Prostate gland (tissue), 2 donors: ENCODE measurements at regions not wholly inside any gene's neighbourhood (a gene's known extent, or its start where the extent isn't known, plus 50 kb on each side); places are given as distances from the start of the nearest gene placed in this dataset.

Source experiments
- DNase-seq: peaks from one replicate; pipeline ENCODE4 v3.0.0-alpha.2; 2019; ENCODE audit warnings: low spot score
- H3K27ac ChIP-seq, 2 donors: fragments of 200-600 bp; sonication (generic); 2 replicates each; pipeline ENCODE4 v1.5.1; 2017 to 2019
- H3K27me3 ChIP-seq: fragments of 200-600 bp; sonication (generic); replicated peaks from 2 replicates; pipeline ENCODE4 v1.5.1; 2019; ENCODE audit not compliant: insufficient read depth
- H3K36me3 ChIP-seq, 2 donors: fragments of 200-600 bp; sonication (generic); 1 replicate in 1 of 2; 2 replicates in 1 of 2; pipeline versions ENCODE4 v1.5.1 to v1.8.1; 2017 to 2019
- H3K4me1 ChIP-seq: fragments of 200-600 bp; sonication (generic); replicated peaks from 2 replicates; pipeline ENCODE4 v1.5.1; 2019
- H3K4me3 ChIP-seq, 2 donors: fragments of 200-600 bp; sonication (generic); 2 replicates each; pipeline ENCODE4 v1.5.1; 2017 to 2019
- H3K9me3 ChIP-seq: fragments of 200-600 bp; sonication (generic); 2 replicates; pipeline ENCODE4 v1.5.1; 2017
- POLR2A ChIP-seq: fragments of 450-650 bp; IDR thresholded peaks from one replicate; pipeline ENCODE4 v1.6.1; 2016; ENCODE audit warnings: antibody characterized with exemption, mild to moderate bottlenecking
- POLR2AphosphoS5 ChIP-seq: sonication (generic); formaldehyde crosslinking; IDR thresholded peaks from one replicate; pipeline ENCODE4 v1.6.1; 2017; ENCODE audit warnings: antibody characterized with exemption
- WGBS: methylation state at CpG from one replicate; pipeline ENCODE4 v1.1.5; 2018; 5-methylcytosine and 5-hydroxymethylcytosine counted together
- intact Hi-C: fragments of 100-400 bp; cut with DNase I; formaldehyde crosslinking; loops from one replicate; pipeline ENCODE4 v1.14.2; 2022
- TF ChIP-seq, protein P1 (sequence below), 4 experiments: fragments of 200-600 bp in 2 of 4; fragments of 450-650 bp in 2 of 4; sonication (generic) in 2 of 4; IDR thresholded peaks; 1 replicate in 3 of 4; 2 replicates in 1 of 4; pipeline ENCODE4 v1.5.1; 2016 to 2019; ENCODE audit warnings: antibody characterized with exemption in 4 of 4, mild to moderate bottlenecking in 2 of 4, moderate library complexity in 2 of 4

DNA sequence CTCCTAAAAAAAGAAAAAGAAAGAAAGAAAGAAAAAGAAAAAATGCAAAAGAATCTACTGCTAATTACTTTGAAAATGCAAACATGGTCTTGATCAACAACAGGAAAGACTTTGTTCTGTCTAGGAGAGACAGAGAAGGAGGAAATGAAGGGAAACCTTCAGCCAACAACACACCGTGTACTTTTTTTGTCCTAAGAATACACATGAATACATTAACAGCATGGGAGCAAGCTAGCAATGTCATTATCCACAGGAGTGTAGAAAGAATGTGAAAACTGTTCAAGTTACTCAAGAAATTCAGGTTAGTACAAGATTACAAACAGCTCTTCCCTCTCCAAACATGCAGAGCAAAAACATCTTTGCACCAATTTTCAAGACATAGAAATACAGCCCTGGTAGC, 326.3 kb downstream of the UBE3D start:
- no peak overlapping the region for H3K27ac ChIP-seq
- WGBS = 7% methylated on average over 1 of the region's 1 CpG
- no peak for DNase-seq
- no peaks in the 10 kb centered on the region for H3K9me3 ChIP-seq
- TF ChIP-seq POLR2AphosphoS5 (no peak), POLR2A (no peak)
- TF ChIP-seq, protein P1, sequence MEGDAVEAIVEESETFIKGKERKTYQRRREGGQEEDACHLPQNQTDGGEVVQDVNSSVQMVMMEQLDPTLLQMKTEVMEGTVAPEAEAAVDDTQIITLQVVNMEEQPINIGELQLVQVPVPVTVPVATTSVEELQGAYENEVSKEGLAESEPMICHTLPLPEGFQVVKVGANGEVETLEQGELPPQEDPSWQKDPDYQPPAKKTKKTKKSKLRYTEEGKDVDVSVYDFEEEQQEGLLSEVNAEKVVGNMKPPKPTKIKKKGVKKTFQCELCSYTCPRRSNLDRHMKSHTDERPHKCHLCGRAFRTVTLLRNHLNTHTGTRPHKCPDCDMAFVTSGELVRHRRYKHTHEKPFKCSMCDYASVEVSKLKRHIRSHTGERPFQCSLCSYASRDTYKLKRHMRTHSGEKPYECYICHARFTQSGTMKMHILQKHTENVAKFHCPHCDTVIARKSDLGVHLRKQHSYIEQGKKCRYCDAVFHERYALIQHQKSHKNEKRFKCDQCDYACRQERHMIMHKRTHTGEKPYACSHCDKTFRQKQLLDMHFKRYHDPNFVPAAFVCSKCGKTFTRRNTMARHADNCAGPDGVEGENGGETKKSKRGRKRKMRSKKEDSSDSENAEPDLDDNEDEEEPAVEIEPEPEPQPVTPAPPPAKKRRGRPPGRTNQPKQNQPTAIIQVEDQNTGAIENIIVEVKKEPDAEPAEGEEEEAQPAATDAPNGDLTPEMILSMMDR (IDR thresholded peaks at IDR 0.05) = no peak
- no peak overlapping the region for H3K4me3 ChIP-seq
- H3K36me3 ChIP-seq = no peaks in the 10 kb centered on the region
- H3K4me1 ChIP-seq = no peaks in the 10 kb centered on the region
- no peaks in the 10 kb centered on the region for H3K27me3 ChIP-seq
- intact Hi-C loops = no loop called here

DNA sequence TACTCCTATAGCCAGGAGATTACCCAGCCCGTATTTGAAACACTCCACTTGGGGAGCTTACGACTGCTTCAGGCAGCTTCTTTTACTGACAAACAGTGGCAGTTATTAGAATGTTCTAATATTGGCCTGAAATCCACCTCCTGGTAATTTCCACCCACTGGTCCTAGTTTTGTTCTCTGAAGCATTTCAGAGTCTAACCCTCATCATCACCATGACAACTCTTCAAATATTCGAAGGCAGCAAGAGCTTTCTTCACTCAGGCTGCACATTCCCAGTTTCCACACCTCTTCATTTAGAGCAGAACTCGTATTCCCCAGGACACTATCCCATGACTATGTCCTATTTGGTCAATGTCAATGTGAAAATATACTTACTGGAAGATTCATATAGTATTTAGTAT, 325.6 kb downstream of the UBE3D start:
- no peaks in the 10 kb centered on the region for H3K27me3 ChIP-seq
- H3K36me3 ChIP-seq = no peaks in the 10 kb centered on the region
- H3K9me3 ChIP-seq = no peaks in the 10 kb centered on the region
- DNase-seq = no peak
- H3K4me3 ChIP-seq = no peak overlapping the region
- no peak overlapping the region for H3K27ac ChIP-seq
- 83% methylated on average over 4 of the region's 4 CpGs for WGBS
- TF ChIP-seq POLR2A = no peak
- TF ChIP-seq, protein P1 (IDR thresholded peaks at IDR 0.05) = no peak
- TF ChIP-seq POLR2AphosphoS5 = no peak
- H3K4me1 ChIP-seq = no peaks in the 10 kb centered on the region
- intact Hi-C loops = no loop called here

GRCh38 chr6:82741325-82741995, 324.2 kb downstream of the UBE3D start:
- Histone ChIP-seq H3K36me3 (no peaks in the 10 kb centered on the region), H3K27ac (no peak overlapping the region), H3K9me3 (no peaks in the 10 kb centered on the region), H3K4me1 (no peaks in the 10 kb centered on the region), H3K27me3 (no peaks in the 10 kb centered on the region), H3K4me3 (no peak overlapping the region)
- no peak for TF ChIP-seq POLR2A
- TF ChIP-seq, protein P1 (IDR thresholded peaks at IDR 0.05) = no peak
- no peak for TF ChIP-seq POLR2AphosphoS5
- intact Hi-C loops = no loop called here
- 57% methylated on average over 1 of the region's 1 CpG for WGBS
- no peak for DNase-seq

GRCh38 chr6:82741996-82742385, 323.6 kb downstream of the UBE3D start:
- no peaks in the 10 kb centered on the region for H3K4me1 ChIP-seq
- WGBS = 56% methylated on average over 3 of the region's 3 CpGs
- intact Hi-C loops = no loop called here
- no peak overlapping the region for H3K4me3 ChIP-seq
- H3K9me3 ChIP-seq = no peaks in the 10 kb centered on the region
- H3K36me3 ChIP-seq = no peaks in the 10 kb centered on the region
- H3K27me3 ChIP-seq = no peaks in the 10 kb centered on the region
- TF ChIP-seq, protein P1 (IDR thresholded peaks at IDR 0.05) = no peak
- no peak for TF ChIP-seq POLR2A
- no peak for TF ChIP-seq POLR2AphosphoS5
- DNase-seq = no peak
- H3K27ac ChIP-seq = no peak overlapping the region

- no peak overlapping the region for H3K27ac ChIP-seq
- H3K4me1 ChIP-seq = no peaks in the 10 kb centered on the region
- intact Hi-C loops = no loop called here
- H3K27me3 ChIP-seq = no peaks in the 10 kb centered on the region
- DNase-seq = no peak
- TF ChIP-seq, protein P1 (IDR thresholded peaks at IDR 0.05) = no peak
- TF ChIP-seq POLR2AphosphoS5 (no peak), POLR2A (no peak)
- H3K4me3 ChIP-seq = no peak overlapping the region
- WGBS = 100% methylated on average over 1 of the region's 1 CpG
- no peaks in the 10 kb centered on the region for H3K9me3 ChIP-seq
- no peaks in the 10 kb centered on the region for H3K36me3 ChIP-seq
Measured at GRCh38 chr6:82744286-82745015, 321.2 kb downstream of the UBE3D start.
